GM19468 (cell line): ENCODE measurements at regions not wholly inside any gene's neighbourhood (a gene's known extent, or its start where the extent isn't known, plus 50 kb on each side); places are given as distances from the start of the nearest gene placed in this dataset.

Experiments used
- ATAC-seq: cut with Tn5 transposase; IDR thresholded peaks from one replicate; pipeline ENCODE4 v1.9.1; 2021; ENCODE audit warnings: mild to moderate bottlenecking, moderate library complexity, moderate number of reproducible peaks; ENCODE audit not compliant: unreplicated experiment; ENCODE audit errors: extremely low read depth

DNA sequence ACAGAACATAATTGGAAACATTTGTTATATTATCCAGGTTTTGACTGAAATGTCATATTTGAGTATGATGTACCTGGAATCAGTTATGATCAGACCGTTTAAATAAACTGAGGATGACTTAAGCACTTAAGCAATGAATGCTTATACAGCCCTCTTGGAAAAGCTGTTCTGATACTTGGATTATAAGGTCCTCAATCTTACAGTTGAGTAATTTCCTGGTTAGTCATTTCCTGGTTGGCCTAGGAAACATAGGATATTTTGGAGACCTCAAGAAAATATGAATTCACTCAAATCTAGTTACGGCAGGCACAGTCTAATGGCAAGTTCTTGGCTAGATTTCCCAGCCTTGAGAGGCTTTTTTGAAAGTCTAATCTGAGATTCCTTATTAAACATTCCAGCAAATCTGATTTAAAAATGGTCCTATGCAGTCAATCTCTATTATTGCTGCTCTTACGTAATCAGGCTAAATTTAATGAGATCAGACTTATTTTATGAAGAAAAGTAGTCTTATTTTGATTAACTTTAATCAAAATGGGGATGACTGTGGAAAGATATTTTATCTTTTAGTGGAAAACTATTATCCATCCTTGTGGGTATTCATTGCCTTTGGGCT lies 447.2 kb downstream of the SNAPC1 start:
- no peak for ATAC-seq

GRCh38 chr14:62213516-62213915 lies 451.3 kb downstream of the SNAPC1 start:
- ATAC-seq = no peak

- no peak for ATAC-seq
Measured at GRCh38 chr14:62216121-62216520, 453.9 kb downstream of the SNAPC1 start.

DNA sequence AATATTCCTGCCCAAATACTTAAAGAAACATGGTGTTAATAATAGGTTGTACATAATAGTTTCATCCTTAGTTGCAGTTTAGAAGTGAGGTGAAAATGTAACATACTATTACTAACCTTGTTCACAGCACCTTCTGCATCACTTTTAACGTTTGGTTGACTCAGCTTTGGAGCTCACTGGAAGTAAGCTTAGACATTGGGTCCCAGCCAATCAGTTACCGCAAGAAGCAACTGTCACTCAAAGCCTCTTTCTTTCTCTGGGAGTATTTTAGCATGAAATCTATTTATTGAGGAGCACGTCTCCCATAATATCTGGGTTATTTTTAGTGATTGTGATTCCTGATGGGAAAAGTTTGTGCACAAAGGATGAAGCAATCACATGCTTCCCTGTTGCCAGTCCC lies 472.6 kb downstream of the SNAPC1 start:
- ATAC-seq = no peak

DNA sequence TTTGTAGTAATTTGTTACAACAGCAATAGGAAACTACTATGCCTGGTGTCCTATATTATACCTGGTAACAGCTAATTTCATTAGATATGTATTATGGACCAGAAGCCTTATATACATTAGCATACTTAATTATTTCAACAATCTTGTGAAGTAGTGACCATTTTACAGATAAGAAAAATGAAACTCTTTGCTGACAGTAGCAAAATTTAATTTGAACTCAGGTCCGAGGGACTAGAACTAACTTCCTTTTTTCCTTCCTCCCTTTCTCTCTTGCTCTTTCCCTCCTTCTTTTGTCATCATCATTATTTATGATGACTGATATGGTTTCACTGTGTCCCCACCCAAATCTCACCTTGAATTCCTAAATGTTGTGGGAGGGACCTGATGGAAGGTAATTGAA lies 482.0 kb downstream of the SNAPC1 start:
- no peak for ATAC-seq

GRCh38 chr14:62247266-62247665 lies 485.0 kb downstream of the SNAPC1 start:
- no peak for ATAC-seq

GRCh38 chr14:62251237-62251636 lies 489.0 kb downstream of the SNAPC1 start:
- ATAC-seq = no peak

DNA sequence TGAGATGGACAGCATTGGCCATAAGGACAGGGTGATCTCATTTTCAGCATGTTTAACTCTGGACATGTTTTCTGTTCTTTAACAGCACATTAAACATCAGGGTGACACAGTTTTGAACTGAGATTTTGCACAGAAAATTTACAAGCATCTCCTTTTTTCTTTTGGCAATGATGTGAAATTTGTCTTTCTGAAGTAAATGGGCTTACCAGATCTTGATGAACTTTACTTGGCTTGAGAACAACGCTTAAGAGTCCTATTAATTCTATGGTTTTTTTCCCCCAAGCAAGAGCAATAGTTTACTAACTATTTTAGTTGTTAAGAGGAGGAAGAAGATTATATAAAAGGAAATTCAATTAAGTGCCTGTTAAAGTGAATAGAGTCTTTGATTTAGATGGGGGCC lies 491.0 kb downstream of the SNAPC1 start:
- no peak for ATAC-seq

DNA sequence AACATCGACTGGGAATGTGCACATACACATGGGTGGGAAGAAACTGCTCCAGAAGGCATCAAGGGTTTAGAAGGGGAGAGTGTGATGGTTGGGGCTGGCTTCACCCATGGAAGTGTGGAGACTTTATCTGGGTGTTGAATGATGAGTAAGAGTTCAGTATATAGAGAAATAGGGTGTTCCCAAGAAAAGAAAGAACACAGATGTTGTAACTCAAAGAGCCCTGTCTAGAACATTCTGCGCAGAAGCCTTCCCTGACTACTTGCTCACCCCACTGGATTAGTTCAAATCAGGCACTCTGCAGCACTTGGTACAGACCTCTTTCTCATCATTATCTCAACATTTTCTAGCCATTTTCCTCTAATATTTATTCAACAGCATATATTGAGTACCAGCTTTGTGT lies 491.7 kb downstream of the SNAPC1 start:
- no peak for ATAC-seq

DNA sequence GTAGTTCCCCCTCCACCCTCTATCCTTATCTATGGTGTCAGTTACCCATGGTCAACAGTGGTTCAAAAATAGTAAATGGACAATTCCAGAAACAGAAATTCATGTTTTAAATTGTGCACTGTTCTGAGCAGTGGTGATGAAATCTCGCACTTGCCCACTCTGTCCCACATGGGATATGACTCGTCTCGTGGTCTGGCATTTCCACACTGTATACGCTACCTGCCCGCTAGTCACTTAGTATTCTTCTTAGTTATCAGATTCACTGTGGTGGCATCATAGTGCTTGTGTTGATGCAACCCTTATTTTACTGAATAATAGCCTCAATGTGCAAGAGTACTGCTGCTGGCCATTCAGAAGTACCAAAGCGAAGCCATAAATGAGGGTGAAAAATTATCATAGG lies 507.0 kb downstream of the SNAPC1 start:
- no peak for ATAC-seq

DNA sequence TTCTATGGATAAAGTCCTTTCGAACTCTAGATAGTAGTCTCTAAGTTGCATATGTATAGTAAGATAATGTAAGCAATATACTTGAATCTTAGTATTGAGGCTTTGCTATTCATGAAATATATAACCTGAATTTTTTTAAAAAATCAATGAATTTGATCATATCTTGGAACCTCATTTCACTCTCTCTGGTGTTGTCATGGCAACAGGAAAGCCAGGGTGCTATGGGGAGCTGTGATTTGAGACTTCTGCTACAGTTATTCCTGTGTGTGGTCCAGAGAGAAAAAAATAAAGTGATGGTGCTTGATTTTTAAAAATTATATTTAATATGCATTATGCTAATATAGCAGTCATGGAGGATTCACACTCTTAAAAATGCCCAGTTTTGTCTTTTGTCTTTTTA lies 508.0 kb downstream of the SNAPC1 start:
- ATAC-seq = no peak

DNA sequence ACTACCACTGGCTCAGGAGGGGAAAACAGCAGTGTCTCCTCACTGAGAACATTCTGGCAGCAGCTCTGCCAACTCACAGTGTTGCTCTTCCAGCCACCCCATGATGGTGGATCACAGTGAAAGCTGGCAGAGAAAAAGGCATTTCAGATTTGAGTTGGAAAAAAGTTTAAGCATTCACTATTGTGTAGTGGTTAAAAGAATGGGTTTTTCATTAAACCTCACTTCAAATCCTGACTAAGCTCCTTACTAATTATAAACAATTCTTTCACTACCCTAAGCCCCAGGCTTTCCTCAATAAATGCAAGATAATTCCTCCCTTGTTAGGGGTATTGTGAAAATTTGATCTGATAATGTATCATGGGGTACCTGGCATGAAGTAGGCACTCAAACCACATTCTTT lies 518.1 kb downstream of the SNAPC1 start:
- ATAC-seq = no peak

DNA sequence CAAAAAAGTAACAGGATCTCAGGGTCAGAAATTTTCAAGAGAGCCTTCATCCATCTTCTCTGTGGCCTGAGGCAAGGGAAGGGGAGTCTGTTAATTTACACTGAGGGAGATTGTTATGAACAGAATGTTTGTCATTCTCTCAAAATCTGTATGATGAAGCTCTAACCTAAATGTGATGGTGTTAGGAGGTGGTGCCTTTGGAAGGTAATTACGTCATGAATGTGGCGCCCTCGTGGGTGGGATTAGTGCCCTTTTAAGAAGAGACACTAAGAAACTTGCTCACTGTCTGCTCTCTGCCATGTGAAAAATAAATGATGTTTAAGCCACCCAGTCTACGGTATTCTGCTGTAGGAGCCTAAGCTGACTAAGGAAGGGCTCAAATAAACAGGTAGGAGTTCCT lies 521.6 kb downstream of the SNAPC1 start:
- ATAC-seq = no peak

GRCh38 chr14:62289471-62289870 lies 527.3 kb downstream of the SNAPC1 start:
- ATAC-seq = no peak

GRCh38 chr14:62301080-62301479 lies 538.9 kb downstream of the SNAPC1 start:
- no peak for ATAC-seq

DNA sequence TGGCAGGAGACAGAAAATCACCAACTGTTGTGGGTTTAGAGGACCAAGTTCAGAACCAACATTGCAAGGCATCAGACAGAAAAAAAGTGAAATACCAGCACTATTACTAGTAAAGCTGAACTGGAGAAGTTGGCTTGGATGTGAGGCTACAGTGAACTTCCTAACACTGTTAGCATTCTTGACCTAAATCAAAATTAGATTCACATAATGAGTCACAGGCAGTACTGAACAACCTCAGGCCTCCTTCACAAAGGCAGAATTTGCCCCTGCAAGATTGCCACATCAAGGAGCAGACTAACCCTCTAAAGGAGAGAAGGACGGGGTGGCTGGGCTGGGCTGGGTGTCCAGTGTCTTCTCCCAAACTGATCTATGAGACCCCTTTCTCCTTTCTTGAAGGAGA lies 539.7 kb downstream of the SNAPC1 start:
- no peak for ATAC-seq

GRCh38 chr14:62303437-62303836 lies 541.2 kb downstream of the SNAPC1 start:
- no peak for ATAC-seq

GRCh38 chr14:62304257-62304656 lies 542.0 kb downstream of the SNAPC1 start:
- ATAC-seq = no peak

DNA sequence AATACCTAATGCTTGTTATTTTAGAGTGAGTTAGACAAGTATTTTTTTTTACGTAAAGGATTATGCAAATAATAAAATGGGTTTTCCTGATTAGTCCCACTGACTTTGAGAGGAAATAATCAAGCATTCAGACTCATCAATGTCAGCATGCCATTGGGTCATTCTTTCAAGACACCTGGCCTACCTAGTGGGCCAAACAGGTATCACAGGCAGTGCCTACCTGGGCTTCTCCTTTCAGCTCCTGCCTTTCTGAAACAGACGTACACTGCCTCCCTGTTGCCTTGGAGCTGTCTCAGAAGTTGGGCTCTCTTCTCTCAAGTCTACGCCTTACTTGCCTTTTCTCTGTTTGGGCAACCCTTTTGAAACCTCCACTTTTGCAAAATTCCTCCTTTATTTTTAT lies 545.6 kb downstream of the SNAPC1 start:
- ATAC-seq = no peak

DNA sequence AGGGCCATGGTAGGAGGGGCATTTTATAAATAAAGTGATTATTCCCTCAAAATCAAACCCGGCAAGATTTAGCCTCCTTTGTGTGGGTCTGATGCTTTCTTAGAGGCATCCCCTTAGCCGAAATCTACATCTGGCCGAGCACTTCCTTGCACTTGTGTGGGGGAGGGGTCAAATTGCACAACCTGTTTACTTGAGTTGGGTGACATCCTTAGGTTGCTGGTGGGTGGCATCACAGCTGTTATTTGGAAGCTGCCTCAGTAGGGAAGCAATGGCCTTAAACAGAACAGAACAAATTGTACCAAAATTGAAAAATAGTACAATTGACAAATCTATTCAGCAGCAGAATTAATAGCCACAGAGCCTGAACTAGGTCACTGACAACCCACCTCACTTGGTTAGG lies 546.1 kb downstream of the SNAPC1 start:
- no peak for ATAC-seq

DNA sequence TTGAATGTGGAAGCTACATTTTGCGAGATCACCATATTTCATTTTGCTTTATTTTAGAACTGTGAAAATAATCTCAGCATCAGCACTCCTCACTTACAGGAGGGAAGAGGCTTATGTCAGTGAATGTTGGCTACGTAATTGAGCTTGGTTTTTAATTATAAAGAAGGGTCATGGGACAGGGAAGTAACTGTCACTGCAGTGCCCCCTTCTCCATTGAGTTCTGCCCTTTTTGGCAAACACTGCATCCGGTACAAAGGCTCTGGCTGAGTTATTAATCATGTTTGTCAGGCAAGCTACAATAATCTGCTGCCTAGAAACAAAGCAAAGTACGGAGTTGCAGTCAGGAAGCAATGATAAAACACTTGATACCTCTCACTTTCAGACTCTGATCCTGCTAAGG lies 546.7 kb downstream of the SNAPC1 start:
- no peak for ATAC-seq

- no peak for ATAC-seq
Measured at GRCh38 chr14:62313212-62313611, 551.0 kb downstream of the SNAPC1 start.

- no peak for ATAC-seq
Measured at GRCh38 chr14:62314221-62314620, 552.0 kb downstream of the SNAPC1 start.
